ENCODE measurements at regions not wholly inside any gene's neighbourhood (a gene's known extent, or its start where the extent isn't known, plus 50 kb on each side); places are given as distances from the start of the nearest gene placed in this dataset.

GRCh38 chr11:122224867-122225266, 108.9 kb upstream of the BLID start:
- WGBS (ENCODE audit: extremely low coverage, insufficient coverage, low lambda C conversion rate): no CpG with 5 or more reads among the region's 2 CpGs
- DNase-seq: no peak

GRCh38 chr11:122220321-122220720, 104.3 kb upstream of the BLID start:
- H3K27ac ChIP-seq (ENCODE audit: low read depth, low read length): no peak overlapping the region
- no peak overlapping the region for H3K18ac ChIP-seq (ENCODE audit: low read length)
- no peak overlapping the region for H2BK120ac ChIP-seq (ENCODE audit: low read depth, low read length)
- no peaks in the 10 kb centered on the region for H3K36me3 ChIP-seq (ENCODE audit: control insufficient read depth, insufficient read depth, low read length)
- H3K79me1 ChIP-seq (ENCODE audit: low read length): no peaks in the 10 kb centered on the region
- H2BK15ac ChIP-seq (replicated peaks; ENCODE audit: low read depth): no peak overlapping the region
- no peaks in the 10 kb centered on the region for H3K79me2 ChIP-seq (ENCODE audit: control insufficient read depth, insufficient read depth, low read length)
- H2AK5ac ChIP-seq (ENCODE audit: low read length): no peak overlapping the region
- no peak overlapping the region for H3K4me2 ChIP-seq (ENCODE audit: low read length)
- H3K4me3 ChIP-seq (ENCODE audit: low read length): no peak overlapping the region
- no peak overlapping the region for H2BK5ac ChIP-seq (ENCODE audit: low read length)
- H3K56ac ChIP-seq (ENCODE audit: low read length): no peak overlapping the region
- H3K9ac ChIP-seq (ENCODE audit: low read length): no peak overlapping the region
- no peak for DNase-seq
- no peak overlapping the region for H3K23ac ChIP-seq (ENCODE audit: low read length)
- no peaks in the 10 kb centered on the region for H3K4me1 ChIP-seq (ENCODE audit: control insufficient read depth, low read depth, low read length)
- H3K4ac ChIP-seq (ENCODE audit: low read depth, low read length): no peak overlapping the region
- no peak overlapping the region for H4K5ac ChIP-seq (ENCODE audit: low read length)
- H4K8ac ChIP-seq (ENCODE audit: low read depth, low read length): no peak overlapping the region
- H3K27me3 ChIP-seq (ENCODE audit: insufficient read depth, low read length, poor library complexity): no peaks in the 10 kb centered on the region
- WGBS (ENCODE audit: extremely low coverage, insufficient coverage, low lambda C conversion rate): no CpG with 5 or more reads among the region's 2 CpGs

More at GRCh38 chr11:122224867-122225266, 108.9 kb upstream of the BLID start:
- Histone ChIP-seq H3K18ac (ENCODE audit: low read length) (no peak overlapping the region), H3K4me2 (ENCODE audit: low read length) (no peak overlapping the region), H4K8ac (ENCODE audit: low read depth, low read length) (no peak overlapping the region), H3K4me1 (ENCODE audit: control insufficient read depth, low read depth, low read length) (peaks cover 2% of the 10 kb centered on the region), H3K79me2 (ENCODE audit: control insufficient read depth, insufficient read depth, low read length) (no peaks in the 10 kb centered on the region), H3K27me3 (ENCODE audit: insufficient read depth, low read length, poor library complexity) (no peaks in the 10 kb centered on the region), H4K5ac (ENCODE audit: low read length) (no peak overlapping the region), H2BK120ac (ENCODE audit: low read depth, low read length) (no peak overlapping the region), H3K56ac (ENCODE audit: low read length) (no peak overlapping the region), H3K23ac (ENCODE audit: low read length) (no peak overlapping the region), H2AK5ac (ENCODE audit: low read length) (no peak overlapping the region), H2BK15ac (replicated peaks; ENCODE audit: low read depth) (no peak overlapping the region), H3K79me1 (ENCODE audit: low read length) (no peaks in the 10 kb centered on the region), H3K9ac (ENCODE audit: low read length) (no peak overlapping the region), H2BK5ac (ENCODE audit: low read length) (no peak overlapping the region), H3K4me3 (ENCODE audit: low read length) (no peak overlapping the region), H3K4ac (ENCODE audit: low read depth, low read length) (no peak overlapping the region), H3K27ac (ENCODE audit: low read depth, low read length) (no peak overlapping the region), H3K36me3 (ENCODE audit: control insufficient read depth, insufficient read depth, low read length) (no peaks in the 10 kb centered on the region)

GRCh38 chr11:122219791-122220190, 103.8 kb upstream of the BLID start:
- Histone ChIP-seq H3K79me1 (ENCODE audit: low read length) (no peaks in the 10 kb centered on the region), H2BK120ac (ENCODE audit: low read depth, low read length) (no peak overlapping the region), H2BK5ac (ENCODE audit: low read length) (no peak overlapping the region)

DNA sequence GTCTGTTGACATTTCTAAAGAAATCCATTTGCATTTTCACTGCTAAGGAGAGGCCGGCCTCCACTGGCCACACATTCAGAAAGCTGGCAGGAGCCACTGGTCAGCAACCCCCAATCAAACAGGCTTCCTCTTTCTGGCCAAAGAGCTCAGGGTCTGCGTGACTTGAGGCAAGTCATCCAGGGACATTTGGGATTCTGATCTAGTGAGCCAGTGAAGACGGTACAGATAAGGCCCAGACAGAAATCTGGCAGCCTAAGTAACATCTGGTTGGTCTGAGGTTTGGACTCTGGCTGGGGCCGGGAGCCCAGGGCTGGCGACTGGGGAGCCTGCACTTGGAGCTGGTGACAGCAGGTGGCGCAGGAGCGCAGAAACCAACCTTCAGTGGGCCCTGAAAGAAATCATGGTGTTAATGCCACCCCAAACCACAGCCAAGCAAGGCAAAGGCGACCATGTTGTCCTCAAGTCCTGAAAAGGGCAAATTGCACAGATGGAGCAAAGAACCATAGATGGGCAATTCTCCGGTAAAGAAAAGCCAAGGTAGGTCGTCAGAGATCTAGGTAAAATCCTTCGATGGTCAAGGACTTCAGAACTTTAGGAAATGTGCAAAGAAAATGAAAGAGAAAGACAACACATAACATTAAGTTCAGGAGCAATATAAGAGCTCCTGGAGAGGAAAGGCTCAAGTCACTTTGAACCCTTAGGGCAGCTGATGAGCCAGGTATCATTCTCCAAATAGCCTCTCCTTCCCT, 99.4 kb upstream of the BLID start:
- H3K56ac ChIP-seq (ENCODE audit: low read length): peak overlapping the region; percentile 69
- H3K79me2 ChIP-seq (ENCODE audit: control insufficient read depth, insufficient read depth, low read length): no peaks in the 10 kb centered on the region
- no peaks in the 10 kb centered on the region for H3K4me1 ChIP-seq (ENCODE audit: control insufficient read depth, low read depth, low read length)
- no peak overlapping the region for H2BK120ac ChIP-seq (ENCODE audit: low read depth, low read length)
- no peak overlapping the region for H3K27ac ChIP-seq (ENCODE audit: low read depth, low read length)
- H4K8ac ChIP-seq (ENCODE audit: low read depth, low read length): no peak overlapping the region
- DNase-seq: peak; percentile 86
- no peak overlapping the region for H2AK5ac ChIP-seq (ENCODE audit: low read length)
- H3K4me3 ChIP-seq (ENCODE audit: low read length): no peak overlapping the region
- H2BK5ac ChIP-seq (ENCODE audit: low read length): no peak overlapping the region
- no CpG with 5 or more reads among the region's 11 CpGs for WGBS (ENCODE audit: extremely low coverage, insufficient coverage, low lambda C conversion rate)
- no peak overlapping the region for H3K4me2 ChIP-seq (ENCODE audit: low read length)
- H3K79me1 ChIP-seq (ENCODE audit: low read length): no peaks in the 10 kb centered on the region
- no peak overlapping the region for H3K4ac ChIP-seq (ENCODE audit: low read depth, low read length)
- H3K36me3 ChIP-seq (ENCODE audit: control insufficient read depth, insufficient read depth, low read length): no peaks in the 10 kb centered on the region
- no peak overlapping the region for H3K18ac ChIP-seq (ENCODE audit: low read length)
- H3K27me3 ChIP-seq (ENCODE audit: insufficient read depth, low read length, poor library complexity): no peaks in the 10 kb centered on the region
- no peak overlapping the region for H2BK15ac ChIP-seq (replicated peaks; ENCODE audit: low read depth)
- no peak overlapping the region for H3K23ac ChIP-seq (ENCODE audit: low read length)
- no peak overlapping the region for H4K5ac ChIP-seq (ENCODE audit: low read length)
- no peak overlapping the region for H3K9ac ChIP-seq (ENCODE audit: low read length)

More at GRCh38 chr11:122219791-122220190, 103.8 kb upstream of the BLID start:
- Histone ChIP-seq H3K4ac (ENCODE audit: low read depth, low read length) (no peak overlapping the region), H3K4me3 (ENCODE audit: low read length) (no peak overlapping the region), H3K4me1 (ENCODE audit: control insufficient read depth, low read depth, low read length) (no peaks in the 10 kb centered on the region), H3K9ac (ENCODE audit: low read length) (no peak overlapping the region), H3K18ac (ENCODE audit: low read length) (no peak overlapping the region), H3K27ac (ENCODE audit: low read depth, low read length) (no peak overlapping the region), H3K56ac (ENCODE audit: low read length) (no peak overlapping the region), H2AK5ac (ENCODE audit: low read length) (no peak overlapping the region), H3K4me2 (ENCODE audit: low read length) (no peak overlapping the region), H3K27me3 (ENCODE audit: insufficient read depth, low read length, poor library complexity) (no peaks in the 10 kb centered on the region), H3K23ac (ENCODE audit: low read length) (no peak overlapping the region), H4K5ac (ENCODE audit: low read length) (no peak overlapping the region), H3K79me2 (ENCODE audit: control insufficient read depth, insufficient read depth, low read length) (no peaks in the 10 kb centered on the region), H2BK15ac (replicated peaks; ENCODE audit: low read depth) (no peak overlapping the region), H3K36me3 (ENCODE audit: control insufficient read depth, insufficient read depth, low read length) (no peaks in the 10 kb centered on the region), H4K8ac (ENCODE audit: low read depth, low read length) (no peak overlapping the region)
- WGBS (ENCODE audit: extremely low coverage, insufficient coverage, low lambda C conversion rate): no CpG with 5 or more reads among the region's 3 CpGs
- no peak for DNase-seq

DNA sequence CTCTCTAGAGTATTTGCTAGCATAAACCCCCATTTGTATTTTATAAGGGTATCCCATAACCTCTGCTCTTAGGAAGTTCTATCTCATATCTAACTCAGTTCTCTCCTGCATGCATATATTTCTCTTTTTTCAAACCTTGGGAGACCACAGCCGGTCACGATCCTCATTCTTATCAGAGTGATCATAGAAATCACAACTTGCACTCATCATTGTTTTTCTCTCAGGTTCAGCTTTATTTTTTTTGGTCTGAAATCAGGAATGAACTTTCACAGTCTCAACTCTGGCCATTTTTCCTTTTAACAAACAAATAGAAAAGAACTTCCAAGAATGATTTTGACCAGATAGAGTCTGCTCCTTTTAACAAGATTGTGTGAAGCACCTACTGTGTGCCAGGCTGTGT, 98.6 kb upstream of the BLID start:
- no peak overlapping the region for H3K9ac ChIP-seq (ENCODE audit: low read length)
- no peak overlapping the region for H3K4me3 ChIP-seq (ENCODE audit: low read length)
- H2AK5ac ChIP-seq (ENCODE audit: low read length): no peak overlapping the region
- H3K36me3 ChIP-seq (ENCODE audit: control insufficient read depth, insufficient read depth, low read length): no peaks in the 10 kb centered on the region
- H3K79me2 ChIP-seq (ENCODE audit: control insufficient read depth, insufficient read depth, low read length): no peaks in the 10 kb centered on the region
- H4K5ac ChIP-seq (ENCODE audit: low read length): no peak overlapping the region
- DNase-seq: no peak
- H3K4me1 ChIP-seq (ENCODE audit: control insufficient read depth, low read depth, low read length): no peaks in the 10 kb centered on the region
- H4K8ac ChIP-seq (ENCODE audit: low read depth, low read length): no peak overlapping the region
- no peak overlapping the region for H3K27ac ChIP-seq (ENCODE audit: low read depth, low read length)
- no CpG with 5 or more reads among the region's 2 CpGs for WGBS (ENCODE audit: extremely low coverage, insufficient coverage, low lambda C conversion rate)
- H2BK120ac ChIP-seq (ENCODE audit: low read depth, low read length): no peak overlapping the region
- no peak overlapping the region for H3K56ac ChIP-seq (ENCODE audit: low read length)
- no peak overlapping the region for H3K4ac ChIP-seq (ENCODE audit: low read depth, low read length)
- no peak overlapping the region for H3K4me2 ChIP-seq (ENCODE audit: low read length)
- H3K23ac ChIP-seq (ENCODE audit: low read length): no peak overlapping the region
- H3K18ac ChIP-seq (ENCODE audit: low read length): no peak overlapping the region
- no peaks in the 10 kb centered on the region for H3K79me1 ChIP-seq (ENCODE audit: low read length)
- H2BK15ac ChIP-seq (replicated peaks; ENCODE audit: low read depth): no peak overlapping the region
- no peak overlapping the region for H2BK5ac ChIP-seq (ENCODE audit: low read length)
- no peaks in the 10 kb centered on the region for H3K27me3 ChIP-seq (ENCODE audit: insufficient read depth, low read length, poor library complexity)

GRCh38 chr11:122214080-122214479, 98.1 kb upstream of the BLID start:
- H3K4me2 ChIP-seq (ENCODE audit: low read length): no peak overlapping the region
- H3K27ac ChIP-seq (ENCODE audit: low read depth, low read length): no peak overlapping the region
- no peak for DNase-seq

More at GRCh38 chr11:122214080-122214479, 98.1 kb upstream of the BLID start:
- H3K27me3 ChIP-seq (ENCODE audit: insufficient read depth, low read length, poor library complexity): no peaks in the 10 kb centered on the region
- no peak overlapping the region for H4K8ac ChIP-seq (ENCODE audit: low read depth, low read length)
- no peak overlapping the region for H2AK5ac ChIP-seq (ENCODE audit: low read length)
- H3K9ac ChIP-seq (ENCODE audit: low read length): no peak overlapping the region
- H3K36me3 ChIP-seq (ENCODE audit: control insufficient read depth, insufficient read depth, low read length): no peaks in the 10 kb centered on the region
- no peak overlapping the region for H3K56ac ChIP-seq (ENCODE audit: low read length)
- no peak overlapping the region for H2BK15ac ChIP-seq (replicated peaks; ENCODE audit: low read depth)
- H3K79me2 ChIP-seq (ENCODE audit: control insufficient read depth, insufficient read depth, low read length): no peaks in the 10 kb centered on the region
- H3K4me3 ChIP-seq (ENCODE audit: low read length): no peak overlapping the region
- H4K5ac ChIP-seq (ENCODE audit: low read length): no peak overlapping the region
- H3K79me1 ChIP-seq (ENCODE audit: low read length): no peaks in the 10 kb centered on the region
- H3K4me1 ChIP-seq (ENCODE audit: control insufficient read depth, low read depth, low read length): no peaks in the 10 kb centered on the region
- no peak overlapping the region for H2BK5ac ChIP-seq (ENCODE audit: low read length)
- no peak overlapping the region for H3K4ac ChIP-seq (ENCODE audit: low read depth, low read length)
- H3K18ac ChIP-seq (ENCODE audit: low read length): no peak overlapping the region
- H2BK120ac ChIP-seq (ENCODE audit: low read depth, low read length): no peak overlapping the region
- no peak overlapping the region for H3K23ac ChIP-seq (ENCODE audit: low read length)

Measured in mesendoderm (in vitro differentiated cells).